Neuron (in vitro differentiated cells): ENCODE measurements at regions not wholly inside any gene's neighbourhood (a gene's known extent, or its start where the extent isn't known, plus 50 kb on each side); places are given as distances from the start of the nearest gene placed in this dataset.

Source experiments
- H2AFZ ChIP-seq: one replicate; pipeline ENCODE4 v1.6.1; 2013; ENCODE audit warnings: low read depth, mild to moderate bottlenecking, inconsistent platforms, low read length, moderate library complexity
- H3K27me3 ChIP-seq: one replicate; pipeline ENCODE4 v1.6.1; 2013; ENCODE audit warnings: low read length; ENCODE audit not compliant: insufficient read depth
- H3K36me3 ChIP-seq: one replicate; pipeline ENCODE4 v1.6.1; 2013; ENCODE audit warnings: low read length; ENCODE audit not compliant: insufficient read depth
- H3K4me1 ChIP-seq: one replicate; pipeline ENCODE4 v1.6.1; 2013; ENCODE audit warnings: low read length; ENCODE audit not compliant: insufficient read depth
- H3K4me3 ChIP-seq: 2 replicates; pipeline ENCODE4 v1.5.1; 2013; ENCODE audit warnings: mild to moderate bottlenecking, low read length, moderate library complexity
- H3K9me3 ChIP-seq: one replicate; pipeline ENCODE4 v1.6.1; 2013; ENCODE audit warnings: low read length

GRCh38 chr2:188922191-188922590, 52.0 kb upstream of the COL3A1 start:
- Histone ChIP-seq H3K9me3 (no peaks in the 10 kb centered on the region), H3K27me3 (no peaks in the 10 kb centered on the region), H3K4me1 (no peaks in the 10 kb centered on the region), H3K36me3 (no peaks in the 10 kb centered on the region), H3K4me3 (no peak overlapping the region), H2AFZ (no peak overlapping the region)
